Coronary artery (tissue), 2 donors: ENCODE measurements at regions not wholly inside any gene's neighbourhood (a gene's known extent, or its start where the extent isn't known, plus 50 kb on each side); places are given as distances from the start of the nearest gene placed in this dataset.
A peak's percentile ranks its signal among the peaks of the same experiment; 100 is the strongest.

Experiments
- DNase-seq: peaks from one replicate; pipeline ENCODE4 v3.0.0-alpha.2; 2017; ENCODE audit warnings: low spot score
- H3K27ac ChIP-seq, 2 donors: fragments of 200-600 bp; sonication (generic); one replicate each; pipeline ENCODE4 v1.5.1; 2016 to 2019
- H3K4me3 ChIP-seq: fragments of 200-600 bp; sonication (generic); 2 replicates; pipeline ENCODE4 v1.5.1; 2016; ENCODE audit warnings: mild to moderate bottlenecking, moderate library complexity
- CTCF ChIP-seq: fragments of 200-600 bp; sonication (generic); IDR thresholded peaks from one replicate; pipeline ENCODE4 v1.5.1; 2019; ENCODE audit warnings: antibody characterized with exemption

- DNase-seq, result no peak
- no peak for TF ChIP-seq CTCF
- no peak overlapping the region for H3K27ac ChIP-seq
- H3K4me3 ChIP-seq, result no peak overlapping the region
Observed at GRCh38 chr18:24982831-24983230, 369.1 kb downstream of the ZNF521 start.

GRCh38 chr18:24983566-24984139 lies 368.3 kb downstream of the ZNF521 start:
- no peak overlapping the region for H3K4me3 ChIP-seq
- no peak overlapping the region for H3K27ac ChIP-seq
- TF ChIP-seq CTCF, result no peak
- no peak for DNase-seq

- TF ChIP-seq CTCF, result no peak
- H3K27ac ChIP-seq, result no peak overlapping the region
Observed at GRCh38 chr18:24985586-24985985, 366.4 kb downstream of the ZNF521 start.

GRCh38 chr18:24986666-24987302 lies 365.2 kb downstream of the ZNF521 start:
- TF ChIP-seq CTCF, result no peak
- H3K27ac ChIP-seq, result peak overlapping the region in 1 of 2 donors; percentile 23
- no peak overlapping the region for H3K4me3 ChIP-seq
- no peak for DNase-seq

More at GRCh38 chr18:24985586-24985985, 366.4 kb downstream of the ZNF521 start:
- no peak overlapping the region for H3K4me3 ChIP-seq
- no peak for DNase-seq

- peak overlapping the region in 1 of 2 donors; percentile 48 for H3K27ac ChIP-seq
- H3K4me3 ChIP-seq, result no peak overlapping the region
- no peak for DNase-seq
- TF ChIP-seq CTCF, result no peak
Observed at GRCh38 chr18:24987303-24988252, 364.4 kb downstream of the ZNF521 start.

GRCh38 chr18:24988253-24988840 lies 363.6 kb downstream of the ZNF521 start:
- Histone ChIP-seq H3K4me3 (no peak overlapping the region), H3K27ac (peak overlapping the region in 1 of 2 donors; percentile 48)
- no peak for DNase-seq
- no peak for TF ChIP-seq CTCF
